T-helper 9 cell (primary cell): ENCODE measurements at regions not wholly inside any gene's neighbourhood (a gene's known extent, or its start where the extent isn't known, plus 50 kb on each side); places are given as distances from the start of the nearest gene placed in this dataset.

Source experiments
- DNase-seq: peaks from one replicate; pipeline ENCODE4 v3.0.0-alpha.2; 2020

- no peak for DNase-seq
These were observed 59.0 kb upstream of the SMAD3 start for GRCh38 chr15:67006083-67007065.

- no peak for DNase-seq
These were observed 55.5 kb upstream of the SMAD3 start for GRCh38 chr15:67009576-67010569.

DNA sequence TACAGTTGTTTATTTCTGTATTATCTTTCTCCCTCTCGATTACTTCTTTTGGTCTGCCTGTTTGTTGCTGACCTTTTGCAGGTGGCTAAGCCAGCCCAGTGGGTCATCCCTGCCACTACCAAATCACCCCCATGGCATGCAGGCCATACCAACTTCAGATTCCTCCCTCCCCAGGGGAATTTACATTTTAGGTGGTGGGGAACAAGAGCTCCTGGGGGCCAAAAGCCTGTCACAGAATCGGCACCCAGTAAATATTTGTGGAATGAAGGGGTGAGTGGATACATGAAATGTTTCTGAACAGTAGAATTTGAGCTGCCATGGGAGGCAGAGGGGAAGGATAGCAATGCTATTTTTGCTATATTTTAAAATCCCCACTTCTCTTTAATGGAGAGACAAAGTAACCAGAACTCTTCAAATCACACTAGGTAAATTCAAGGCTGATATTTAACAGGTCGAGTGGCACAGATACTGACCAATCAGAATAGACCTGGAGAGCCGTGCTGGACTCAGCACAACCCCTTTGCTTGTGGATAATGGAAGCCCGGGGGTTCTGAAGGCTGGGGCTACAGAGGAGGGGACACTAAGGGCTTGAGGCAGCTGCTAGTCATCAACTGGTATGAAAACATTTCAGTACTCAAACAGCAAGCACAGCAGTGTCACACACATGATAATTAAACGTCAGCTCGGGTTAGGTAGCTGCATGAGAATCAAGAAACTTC is 54.3 kb upstream of the SMAD3 start:
- no peak for DNase-seq

DNA sequence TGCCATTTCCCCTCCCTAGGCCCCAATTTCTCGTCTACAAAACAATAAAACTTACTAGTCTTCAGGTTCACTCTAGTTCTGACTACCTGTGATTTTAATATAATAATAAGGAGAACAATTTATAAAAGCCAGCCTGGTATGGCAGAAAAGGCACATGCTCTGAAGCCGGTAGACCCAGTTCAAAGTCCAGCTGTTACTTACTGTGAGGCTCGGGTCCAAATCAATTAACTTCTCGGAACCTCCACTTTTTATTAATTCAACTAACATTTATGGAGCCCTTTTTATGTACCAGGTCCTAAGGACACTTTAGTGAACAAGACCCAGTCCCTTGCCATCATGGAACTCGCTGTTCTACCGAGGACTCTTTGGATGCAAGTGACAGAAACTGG is 53.8 kb upstream of the SMAD3 start:
- no peak for DNase-seq

DNA sequence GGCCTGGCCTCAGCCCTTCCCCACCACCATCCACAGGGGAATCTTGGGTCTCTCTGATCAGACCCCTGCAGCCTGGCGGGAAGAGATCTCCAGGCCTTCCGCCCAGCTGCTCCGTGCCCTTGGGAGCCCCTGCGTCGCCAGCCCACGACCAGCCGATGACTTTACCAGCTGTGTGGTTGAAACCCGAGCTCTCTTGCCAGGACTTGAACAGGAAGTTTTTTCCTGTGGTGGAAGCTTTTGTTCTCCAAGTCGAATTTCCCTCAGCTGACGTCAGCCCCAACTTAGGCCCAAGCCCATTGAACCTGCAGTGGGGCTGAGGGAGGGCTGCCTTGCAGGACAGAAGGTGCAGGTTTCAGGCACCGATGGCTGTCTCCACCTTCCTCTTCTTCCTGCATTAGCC is 51.7 kb upstream of the SMAD3 start:
- no peak for DNase-seq
